WTC11 (cell line): ENCODE measurements at regions not wholly inside any gene's neighbourhood (a gene's known extent, or its start where the extent isn't known, plus 50 kb on each side); places are given as distances from the start of the nearest gene placed in this dataset.

Experiments
- ATF2 ChIP-seq: sonication (generic); formaldehyde crosslinking; IDR thresholded peaks from 2 replicates; pipeline ENCODE4 v1.8.1; 2022; ENCODE audit warnings: low read depth, missing genetic modification reagents, borderline replicate concordance
- CTCF ChIP-seq: fragments of 200-600 bp; IDR thresholded peaks from 2 replicates; pipeline ENCODE4 v1.8.0; 2022; ENCODE audit warnings: antibody characterized with exemption
- NFATC4 ChIP-seq: fragments of 250-450 bp; sonication (Bioruptor Pico); IDR thresholded peaks from 2 replicates; pipeline ENCODE4 v1.9.0; 2021; ENCODE audit warnings: mild to moderate bottlenecking
- SP1 ChIP-seq: sonication (generic); formaldehyde crosslinking; conservative IDR thresholded peaks from 2 replicates; pipeline ENCODE4 v1.8.1; 2022; ENCODE audit warnings: missing genetic modification reagents
- TCF7 ChIP-seq: sonication (generic); formaldehyde crosslinking; IDR thresholded peaks from 2 replicates; pipeline ENCODE4 v1.8.0; 2022; ENCODE audit warnings: mild to moderate bottlenecking, low read depth, missing genetic modification reagents, moderate library complexity
- ZNF232 ChIP-seq: sonication (generic); formaldehyde crosslinking; IDR thresholded peaks from 2 replicates; pipeline ENCODE4 v1.8.0; 2022; ENCODE audit warnings: mild to moderate bottlenecking, missing genetic modification reagents

- TF ChIP-seq CTCF (no peak), NFATC4 (CRISPR knock-in tag) (no peak), ATF2 (CRISPR knock-in tag) (no peak), TCF7 (CRISPR knock-in tag) (no peak), ZNF232 (CRISPR knock-in tag) (no peak), SP1 (CRISPR knock-in tag) (no peak)
These were observed 483.1 kb upstream of the CHST9 start for GRCh38 chr18:27668158-27668557.
